ENCODE measurements at regions not wholly inside any gene's neighbourhood (a gene's known extent, or its start where the extent isn't known, plus 50 kb on each side); places are given as distances from the start of the nearest gene placed in this dataset.

- POLR2A ChIA-PET: no interaction called here
These were observed 113.3 kb downstream of the NAV1 start for GRCh38 chr1:201652181-201652580.

GRCh38 chr1:201653233-201653632, 114.3 kb downstream of the NAV1 start:
- ChIA-PET CTCF (interaction anchor here (0.7 kb wide), 2 partner anchors 16 to 18 kb away, joined by 3 to 4 read pairs; no protein-coding TSS in a partner anchor), POLR2A (no interaction called here)

More at GRCh38 chr1:201652181-201652580, 113.3 kb downstream of the NAV1 start:
- CTCF ChIA-PET: no interaction called here

GRCh38 chr1:201653883-201654282, 115.0 kb downstream of the NAV1 start:
- POLR2A ChIA-PET: no interaction called here

GRCh38 chr1:201655243-201655642, 116.3 kb downstream of the NAV1 start:
- CTCF ChIA-PET: no interaction called here
- POLR2A ChIA-PET: no interaction called here

More at GRCh38 chr1:201653883-201654282, 115.0 kb downstream of the NAV1 start:
- CTCF ChIA-PET: no interaction called here

GRCh38 chr1:201655910-201656309, 117.0 kb downstream of the NAV1 start:
- POLR2A ChIA-PET: no interaction called here
- CTCF ChIA-PET: no interaction called here

- ChIA-PET POLR2A (no interaction called here), CTCF (no interaction called here)
These were observed 117.5 kb downstream of the NAV1 start for GRCh38 chr1:201656311-201657032.

GRCh38 chr1:201659572-201659971, 120.6 kb downstream of the NAV1 start:
- ChIA-PET POLR2A (no interaction called here), CTCF (no interaction called here)

- ChIA-PET POLR2A (no interaction called here), CTCF (no interaction called here)
These were observed 122.2 kb downstream of the NAV1 start for GRCh38 chr1:201660931-201661822.

GRCh38 chr1:201661823-201662359, 123.0 kb downstream of the NAV1 start:
- CTCF ChIA-PET: no interaction called here
- POLR2A ChIA-PET: no interaction called here

GRCh38 chr1:201662646-201663045, 123.7 kb downstream of the NAV1 start:
- CTCF ChIA-PET: no interaction called here
- POLR2A ChIA-PET: no interaction called here

- ChIA-PET POLR2A (no interaction called here), CTCF (no interaction called here)
These were observed 124.7 kb downstream of the NAV1 start for GRCh38 chr1:201663491-201664113.

- CTCF ChIA-PET: no interaction called here
- POLR2A ChIA-PET: no interaction called here
These were observed 126.1 kb downstream of the NAV1 start for GRCh38 chr1:201665036-201665435.

GRCh38 chr1:201666102-201666501, 127.2 kb downstream of the NAV1 start:
- CTCF ChIA-PET: interaction anchor here (0.6 to 0.9 kb wide), 2 partner anchors 15 to 24 kb away, joined by 3 to 5 read pairs; no protein-coding TSS in a partner anchor
- POLR2A ChIA-PET: no interaction called here

- POLR2A ChIA-PET: no interaction called here
- CTCF ChIA-PET: interaction anchor here (0.6 kb wide), 1 partner anchor 25 kb away, joined by 3 read pairs; no protein-coding TSS in a partner anchor
These were observed 127.7 kb downstream of the NAV1 start for GRCh38 chr1:201666645-201667044.

- CTCF ChIA-PET: no interaction called here
- POLR2A ChIA-PET: no interaction called here
These were observed 128.6 kb downstream of the NAV1 start for GRCh38 chr1:201667479-201667878.

GRCh38 chr1:201670517-201670916, 131.6 kb downstream of the NAV1 start:
- CTCF ChIA-PET: no interaction called here

GRCh38 chr1:201672685-201673084, 133.8 kb downstream of the NAV1 start:
- ChIA-PET POLR2A (no interaction called here), CTCF (no interaction called here)

More at GRCh38 chr1:201670517-201670916, 131.6 kb downstream of the NAV1 start:
- POLR2A ChIA-PET: no interaction called here

- ChIA-PET POLR2A (no interaction called here), CTCF (no interaction called here)
These were observed 134.2 kb downstream of the NAV1 start for GRCh38 chr1:201673093-201673492.

- POLR2A ChIA-PET: no interaction called here
- CTCF ChIA-PET: no interaction called here
These were observed 135.0 kb downstream of the NAV1 start for GRCh38 chr1:201673915-201674314.

GRCh38 chr1:201675143-201675542, 136.2 kb downstream of the NAV1 start:
- ChIA-PET POLR2A (no interaction called here), CTCF (no interaction called here)
